Astrocyte (in vitro differentiated cells and primary cell): ENCODE measurements at regions not wholly inside any gene's neighbourhood (a gene's known extent, or its start where the extent isn't known, plus 50 kb on each side); places are given as distances from the start of the nearest gene placed in this dataset.

Source experiments
- DNase-seq: peaks from one replicate; pipeline ENCODE4 v3.0.0-alpha.2; 2010; ENCODE audit warnings: low read depth
- FAIRE-seq: peaks from 2 replicates; lab custom pipeline; 2011; peaks lifted over from hg19 to GRCh38; lab: Jason Lieb, UNC
- H2AFZ ChIP-seq: 2 replicates; pipeline ENCODE4 v1.6.0; 2012; ENCODE audit warnings: low read depth, low read length, inconsistent platforms
- H3K27ac ChIP-seq: 2 replicates; pipeline ENCODE4 v1.5.1; 2011; ENCODE audit warnings: low read depth, low read length, inconsistent platforms
- H3K27me3 ChIP-seq: 2 replicates; pipeline ENCODE4 v1.6.0; 2011; ENCODE audit warnings: low read length, inconsistent platforms; ENCODE audit not compliant: insufficient read depth
- H3K36me3 ChIP-seq: 2 replicates; pipeline ENCODE4 v1.5.1; 2011; ENCODE audit warnings: low read length, inconsistent platforms; ENCODE audit not compliant: insufficient read depth
- H3K4me1 ChIP-seq: 2 replicates; pipeline ENCODE4 v1.5.1; 2011; ENCODE audit warnings: low read length, inconsistent platforms; ENCODE audit not compliant: insufficient read depth
- H3K4me2 ChIP-seq: 2 replicates; pipeline ENCODE4 v1.6.0; 2012; ENCODE audit warnings: low read length, inconsistent platforms
- H3K4me3 ChIP-seq: 2 replicates; pipeline ENCODE4 v1.5.1; 2011; ENCODE audit warnings: low read depth, mild to moderate bottlenecking, low read length, inconsistent platforms; ENCODE audit not compliant: insufficient read depth
- H3K79me2 ChIP-seq: 2 replicates; pipeline ENCODE4 v1.6.0; 2012; ENCODE audit warnings: mild to moderate bottlenecking, low read length, inconsistent platforms; ENCODE audit not compliant: insufficient read depth
- H3K9ac ChIP-seq: 2 replicates; pipeline ENCODE4 v1.6.0; 2012; ENCODE audit warnings: mild to moderate bottlenecking, low read length, inconsistent platforms
- H3K9me3 ChIP-seq: 2 replicates; pipeline ENCODE4 v1.5.1; 2012; ENCODE audit warnings: low read depth, mild to moderate bottlenecking, low read length, inconsistent platforms; ENCODE audit not compliant: insufficient read depth
- H4K20me1 ChIP-seq: 2 replicates; pipeline ENCODE4 v1.6.0; 2012; ENCODE audit warnings: low read length, inconsistent platforms; ENCODE audit not compliant: insufficient read depth
- H3K27ac Mint-ChIP-seq: one replicate; pipeline ENCODE4 v1.8.0; 2021; ENCODE audit warnings: mild to moderate bottlenecking, mixed read lengths; ENCODE audit not compliant: unreplicated experiment
- H3K27me3 Mint-ChIP-seq: one replicate; pipeline ENCODE4 v1.8.0; 2021; ENCODE audit warnings: low read depth, mixed read lengths; ENCODE audit not compliant: unreplicated experiment
- H3K36me3 Mint-ChIP-seq: one replicate; pipeline ENCODE4 v1.8.0; 2021; ENCODE audit warnings: low read depth, mixed read lengths; ENCODE audit not compliant: unreplicated experiment
- H3K4me1 Mint-ChIP-seq: one replicate; pipeline ENCODE4 v1.8.0; 2021; ENCODE audit warnings: low read depth, mixed read lengths; ENCODE audit not compliant: unreplicated experiment
- H3K4me3 Mint-ChIP-seq: one replicate; pipeline ENCODE4 v1.8.0; 2021; ENCODE audit warnings: mild to moderate bottlenecking, moderate library complexity, mixed read lengths; ENCODE audit not compliant: unreplicated experiment
- H3K9me3 Mint-ChIP-seq: one replicate; pipeline ENCODE4 v1.8.0; 2021; ENCODE audit warnings: mild to moderate bottlenecking, mixed read lengths; ENCODE audit not compliant: unreplicated experiment
- EZH2 ChIP-seq: IDR thresholded peaks from 2 replicates; pipeline ENCODE4 v1.6.1; 2012; ENCODE audit warnings: mild to moderate bottlenecking, low read length, inconsistent platforms; ENCODE audit not compliant: insufficient read depth
- TF ChIP-seq, protein P1 (sequence below): IDR thresholded peaks from 2 replicates; pipeline ENCODE4 v1.5.1; 2011; ENCODE audit warnings: low read depth, mild to moderate bottlenecking, inconsistent platforms, low read length, moderate library complexity; ENCODE audit not compliant: insufficient read depth

DNA sequence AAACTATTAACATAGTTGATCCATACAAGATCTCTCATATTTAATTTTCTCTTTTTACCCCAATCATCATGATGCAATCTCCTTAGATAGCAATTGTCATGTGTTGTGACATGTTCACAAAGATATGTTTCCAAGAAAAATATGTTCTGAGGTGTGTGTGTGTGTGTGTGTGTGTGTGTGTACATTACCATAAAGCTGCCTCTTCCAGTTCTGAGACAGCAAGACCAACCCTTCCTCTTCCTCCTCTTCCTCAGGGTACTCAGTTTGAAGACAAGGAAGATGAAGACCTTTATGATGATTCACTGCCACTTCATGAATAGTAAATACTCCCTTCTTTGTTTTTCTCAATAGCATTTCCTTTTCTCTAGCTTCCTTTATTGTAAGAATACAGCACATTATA, 303.3 kb upstream of the PRDM9 start:
- TF ChIP-seq, protein P1, sequence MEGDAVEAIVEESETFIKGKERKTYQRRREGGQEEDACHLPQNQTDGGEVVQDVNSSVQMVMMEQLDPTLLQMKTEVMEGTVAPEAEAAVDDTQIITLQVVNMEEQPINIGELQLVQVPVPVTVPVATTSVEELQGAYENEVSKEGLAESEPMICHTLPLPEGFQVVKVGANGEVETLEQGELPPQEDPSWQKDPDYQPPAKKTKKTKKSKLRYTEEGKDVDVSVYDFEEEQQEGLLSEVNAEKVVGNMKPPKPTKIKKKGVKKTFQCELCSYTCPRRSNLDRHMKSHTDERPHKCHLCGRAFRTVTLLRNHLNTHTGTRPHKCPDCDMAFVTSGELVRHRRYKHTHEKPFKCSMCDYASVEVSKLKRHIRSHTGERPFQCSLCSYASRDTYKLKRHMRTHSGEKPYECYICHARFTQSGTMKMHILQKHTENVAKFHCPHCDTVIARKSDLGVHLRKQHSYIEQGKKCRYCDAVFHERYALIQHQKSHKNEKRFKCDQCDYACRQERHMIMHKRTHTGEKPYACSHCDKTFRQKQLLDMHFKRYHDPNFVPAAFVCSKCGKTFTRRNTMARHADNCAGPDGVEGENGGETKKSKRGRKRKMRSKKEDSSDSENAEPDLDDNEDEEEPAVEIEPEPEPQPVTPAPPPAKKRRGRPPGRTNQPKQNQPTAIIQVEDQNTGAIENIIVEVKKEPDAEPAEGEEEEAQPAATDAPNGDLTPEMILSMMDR, result no peak
- no peak for TF ChIP-seq EZH2
- no peaks in the 10 kb centered on the region for H3K4me1 Mint-ChIP-seq
- H3K79me2 ChIP-seq, result no peaks in the 10 kb centered on the region
- no peaks in the 10 kb centered on the region for H3K9me3 Mint-ChIP-seq
- H3K4me2 ChIP-seq, result no peak overlapping the region
- no peak overlapping the region for H3K27ac Mint-ChIP-seq
- DNase-seq (no peak), FAIRE-seq (no peak)
- H3K9ac ChIP-seq, result no peak overlapping the region
- no peak overlapping the region for H3K4me3 Mint-ChIP-seq
- no peaks in the 10 kb centered on the region for H3K9me3 ChIP-seq
- H4K20me1 ChIP-seq, result no peaks in the 10 kb centered on the region
- H3K27me3 Mint-ChIP-seq, result no peaks in the 10 kb centered on the region
- no peak overlapping the region for H3K27ac ChIP-seq
- no peaks in the 10 kb centered on the region for H3K4me1 ChIP-seq
- H3K4me3 ChIP-seq, result no peak overlapping the region
- no peak overlapping the region for H2AFZ ChIP-seq
- no peaks in the 10 kb centered on the region for H3K36me3 Mint-ChIP-seq
- H3K36me3 ChIP-seq, result no peaks in the 10 kb centered on the region
- H3K27me3 ChIP-seq, result no peaks in the 10 kb centered on the region

DNA sequence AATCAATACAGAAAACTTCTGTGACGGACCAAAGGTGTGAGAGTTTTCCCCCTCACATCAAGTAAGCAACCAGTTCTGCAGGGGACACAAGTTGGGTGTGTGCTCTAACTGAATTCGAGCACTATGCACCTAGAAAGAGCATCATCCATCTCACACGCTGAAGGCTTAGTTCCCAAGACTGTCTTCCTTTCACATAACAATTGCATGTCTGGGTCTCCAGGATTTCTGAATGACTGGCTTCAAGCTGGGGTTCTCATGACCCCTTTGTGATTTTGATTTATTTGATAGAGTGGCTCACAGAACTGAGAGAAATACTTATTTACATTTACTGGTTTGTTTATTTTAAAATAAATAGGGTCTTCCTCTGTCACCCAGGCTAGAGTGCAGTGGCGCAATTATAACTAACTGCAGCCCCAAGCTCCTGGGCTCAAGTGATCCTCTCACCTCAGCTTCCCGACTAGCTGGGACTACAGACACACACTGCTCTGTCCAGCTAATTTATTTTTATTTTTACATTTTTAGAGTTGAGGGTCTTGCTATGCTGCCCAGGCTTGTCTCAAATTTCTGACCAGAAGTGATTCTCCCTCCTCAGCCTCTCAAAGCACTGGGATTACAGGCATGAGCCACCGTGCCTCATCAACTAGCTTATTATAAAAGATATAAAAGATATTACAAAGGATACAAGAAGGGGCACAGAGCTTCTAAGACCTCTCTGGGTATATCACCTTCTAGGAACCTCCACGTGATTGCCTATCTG, 316.7 kb upstream of the CDH12 start:
- H4K20me1 ChIP-seq, result no peaks in the 10 kb centered on the region
- H3K4me2 ChIP-seq, result no peak overlapping the region
- no peaks in the 10 kb centered on the region for H3K4me1 Mint-ChIP-seq
- no peak for DNase-seq
- H3K9me3 ChIP-seq, result peaks cover 3% of the 10 kb centered on the region
- no peaks in the 10 kb centered on the region for H3K36me3 Mint-ChIP-seq
- no peak overlapping the region for H3K27ac ChIP-seq
- FAIRE-seq, result no peak
- H3K4me3 Mint-ChIP-seq, result no peak overlapping the region
- no peak overlapping the region for H3K9ac ChIP-seq
- H3K36me3 ChIP-seq, result no peaks in the 10 kb centered on the region
- no peaks in the 10 kb centered on the region for H3K79me2 ChIP-seq
- H2AFZ ChIP-seq, result no peak overlapping the region
- no peak overlapping the region for H3K4me3 ChIP-seq
- H3K27ac Mint-ChIP-seq, result no peak overlapping the region
- H3K27me3 Mint-ChIP-seq, result no peaks in the 10 kb centered on the region
- no peaks in the 10 kb centered on the region for H3K4me1 ChIP-seq
- no peaks in the 10 kb centered on the region for H3K9me3 Mint-ChIP-seq
- TF ChIP-seq EZH2, result no peak
- TF ChIP-seq, protein P1, result no peak
- H3K27me3 ChIP-seq, result no peaks in the 10 kb centered on the region

DNA sequence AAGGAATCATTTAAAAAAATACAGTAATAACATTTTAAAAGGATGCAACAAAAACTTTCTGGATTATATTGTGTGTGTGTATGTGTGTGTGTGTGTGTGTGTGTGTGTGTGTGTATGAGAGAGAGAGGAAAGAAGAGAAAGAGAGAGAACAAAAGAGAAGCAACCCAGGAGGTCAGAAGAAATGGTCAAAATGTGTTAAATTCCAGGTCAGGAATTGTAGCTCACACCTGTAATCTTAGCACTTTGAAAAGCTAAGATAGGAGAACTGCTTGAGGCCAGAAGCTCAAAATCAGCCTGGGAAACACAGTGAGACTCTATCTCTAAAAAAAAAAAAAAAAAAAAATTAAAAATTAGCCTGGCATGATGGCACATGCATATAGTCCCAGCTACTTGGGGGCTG, 311.8 kb upstream of the CDH12 start:
- TF ChIP-seq, protein P1, result no peak
- no peak for TF ChIP-seq EZH2
- Histone ChIP-seq H3K4me3 (no peak overlapping the region), H3K36me3 (no peaks in the 10 kb centered on the region), H4K20me1 (no peaks in the 10 kb centered on the region), H3K4me1 (no peaks in the 10 kb centered on the region), H3K27ac (no peak overlapping the region), H3K9ac (no peak overlapping the region), H3K9me3 (no peaks in the 10 kb centered on the region), H3K79me2 (no peaks in the 10 kb centered on the region), H3K27me3 (no peaks in the 10 kb centered on the region), H2AFZ (no peak overlapping the region), H3K4me2 (no peak overlapping the region)
- Mint-ChIP-seq H3K27ac (no peak overlapping the region), H3K9me3 (no peaks in the 10 kb centered on the region), H3K27me3 (no peaks in the 10 kb centered on the region), H3K4me3 (no peak overlapping the region), H3K4me1 (no peaks in the 10 kb centered on the region), H3K36me3 (no peaks in the 10 kb centered on the region)
- no peak for DNase-seq
- no peak for FAIRE-seq
